GM12878 (cell line): ENCODE measurements at regions not wholly inside any gene's neighbourhood (a gene's known extent, or its start where the extent isn't known, plus 50 kb on each side); places are given as distances from the start of the nearest gene placed in this dataset.

Source experiments
- ATAC-seq: fragments of 200-7000 bp; cut with Tn5 transposase; 3 replicates; pipeline ENCODE4 v1.9.1; 2020; ENCODE audit warnings: mild to moderate bottlenecking, moderate library complexity
- BruUV-seq: library from RNA; stranded (reverse); fragments of 400-500 nt; replicated peaks from 2 replicates; lab custom pipeline; 2021; lab: Mats Ljungman, UMichigan
- CTCF ChIA-PET: fragments of 300-600 bp; sonication (Branson Sonifier 250); formaldehyde crosslinking; extraction: SDS; loops from one replicate; lab custom pipeline; 2021; ENCODE audit warnings: inconsistent platforms; lab: Yijun Ruan, JAX
- POLR2A ChIA-PET: fragments of 350-600 bp; formaldehyde crosslinking; extraction: SDS; loops from one replicate; lab custom pipeline; 2021; ENCODE audit warnings: inconsistent platforms; lab: Charles Lee
- RAD21 ChIA-PET: fragments of 300-600 bp; sonication (Branson Sonifier 250); formaldehyde crosslinking; loops from one replicate; lab custom pipeline; 2023; ENCODE audit warnings: antibody characterized with exemption; ENCODE audit not compliant: unreplicated experiment; lab: Charles Lee
- SMC1A ChIA-PET: fragments of 300-600 bp; sonication (Branson Sonifier 250); formaldehyde crosslinking; loops from one replicate; lab custom pipeline; 2023; ENCODE audit not compliant: unreplicated experiment, uncharacterized antibody; lab: Charles Lee
- DNase-seq: peaks from one replicate; pipeline ENCODE4 v3.0.0-alpha.2; 2011; ENCODE audit warnings: low read depth, low spot score
- FAIRE-seq: peaks from 3 replicates; lab custom pipeline; 2011; peaks lifted over from hg19 to GRCh38; lab: Jason Lieb, UNC
- H2AFZ ChIP-seq: 2 replicates; pipeline ENCODE4 v1.6.0; 2011; ENCODE audit warnings: low read depth, low read length, control low read depth; ENCODE audit not compliant: control insufficient read depth
- H3K27ac ChIP-seq: 2 replicates; pipeline ENCODE4 v1.5.1; 2011; ENCODE audit warnings: control low read depth; ENCODE audit not compliant: control insufficient read depth, insufficient read depth
- H3K27me3 ChIP-seq, 2 experiments: replicated peaks in 1 of 2; 2 replicates each; pipeline versions ENCODE4 v1.6.0 to v1.6.1; 2011; ENCODE audit warnings: low read length in 1 of 2; ENCODE audit not compliant: control insufficient read depth in 2 of 2, insufficient read depth in 2 of 2
- H3K36me3 ChIP-seq, 2 experiments: 2 replicates each; pipeline ENCODE4 v1.5.1; 2011; ENCODE audit warnings: low read length in 1 of 2; ENCODE audit not compliant: control insufficient read depth in 2 of 2, insufficient read depth in 2 of 2
- H3K4me1 ChIP-seq: 2 replicates; pipeline ENCODE4 v1.6.1; 2011; ENCODE audit warnings: mild to moderate bottlenecking, low read length, moderate library complexity, mixed read lengths; ENCODE audit not compliant: control insufficient read depth, insufficient read depth
- H3K4me2 ChIP-seq: 2 replicates; pipeline ENCODE4 v1.6.0; 2011; ENCODE audit warnings: control low read depth; ENCODE audit not compliant: control insufficient read depth, insufficient read depth
- H3K4me3 ChIP-seq: fragments of 200-600 bp; sonication (generic); 2 replicates; pipeline ENCODE4 v1.5.1; 2016
- H3K79me2 ChIP-seq: 2 replicates; pipeline ENCODE4 v1.6.0; 2011; ENCODE audit warnings: low read length; ENCODE audit not compliant: control insufficient read depth, insufficient read depth
- H3K9ac ChIP-seq: 2 replicates; pipeline ENCODE4 v1.8.0; 2011; ENCODE audit warnings: low read length, control low read depth, mixed read lengths; ENCODE audit not compliant: control insufficient read depth, insufficient read depth
- H3K9me3 ChIP-seq: replicated peaks from 3 replicates; pipeline ENCODE4 v1.5.1; 2011; ENCODE audit warnings: mild to moderate bottlenecking, low read length; ENCODE audit not compliant: control insufficient read depth, insufficient read depth
- H4K20me1 ChIP-seq: 2 replicates; pipeline ENCODE4 v1.6.0; 2011; ENCODE audit not compliant: control insufficient read depth, insufficient read depth
- BCL11A ChIP-seq: IDR thresholded peaks from 2 replicates; pipeline ENCODE4 v1.6.1; 2011; ENCODE audit warnings: low read depth, low read length
- CBX3 ChIP-seq: fragments of 200-600 bp; sonication (generic); IDR thresholded peaks from 2 replicates; pipeline ENCODE4 v1.6.1; 2016; ENCODE audit warnings: low read depth, borderline replicate concordance
- CREB1 ChIP-seq: IDR thresholded peaks from 2 replicates; pipeline ENCODE4 v1.6.1; 2012; ENCODE audit warnings: low read depth, mild to moderate bottlenecking, inconsistent platforms
- CTCF ChIP-seq, 3 experiments: IDR thresholded peaks in 2 of 3; conservative IDR thresholded peaks in 1 of 3; 2 replicates each; pipeline ENCODE4 v1.5.1; 2011; ENCODE audit warnings: low read depth in 3 of 3, low read length in 3 of 3, mild to moderate bottlenecking in 3 of 3, control low read depth in 2 of 3, moderate library complexity in 2 of 3, inconsistent platforms in 1 of 3, mixed read lengths in 1 of 3; ENCODE audit not compliant: control insufficient read depth in 2 of 3, insufficient read depth in 1 of 3; ENCODE audit errors: extremely low read depth in 1 of 3
- JUNB ChIP-seq: IDR thresholded peaks from 2 replicates; pipeline ENCODE4 v1.6.1; 2016; ENCODE audit warnings: antibody characterized with exemption, mild to moderate bottlenecking
- NBN ChIP-seq: fragments of 450-650 bp; IDR thresholded peaks from 2 replicates; pipeline ENCODE4 v1.6.1; 2016
- NRF1 ChIP-seq: conservative IDR thresholded peaks from 2 replicates; pipeline ENCODE4 v1.6.1; 2011; ENCODE audit warnings: mild to moderate bottlenecking, low read depth, low read length, improper control_type of control experiment
- PAX8 ChIP-seq: fragments of 450-650 bp; IDR thresholded peaks from 2 replicates; pipeline ENCODE4 v1.6.1; 2017; ENCODE audit warnings: mild to moderate bottlenecking, moderate library complexity
- POLR2A ChIP-seq: IDR thresholded peaks from 2 replicates; pipeline ENCODE4 v1.6.1; 2011; ENCODE audit warnings: low read depth, mild to moderate bottlenecking, low read length
- TARDBP ChIP-seq: IDR thresholded peaks from 2 replicates; pipeline ENCODE4 v1.6.1; 2016; ENCODE audit warnings: borderline replicate concordance
- TBL1XR1 ChIP-seq: IDR thresholded peaks from 2 replicates; pipeline ENCODE4 v1.6.1; 2012; ENCODE audit warnings: low read depth, low read length, improper control_type of control experiment
- TCF12 ChIP-seq: IDR thresholded peaks from 2 replicates; pipeline ENCODE4 v1.6.1; 2011; ENCODE audit warnings: low read depth, mild to moderate bottlenecking, low read length
- ZNF274 ChIP-seq: IDR thresholded peaks from one replicate; pipeline ENCODE4 v1.8.0; 2011; ENCODE audit not compliant: insufficient read length, insufficient read depth
- WGBS: methylation state at CpG from one replicate; pipeline ENCODE4 v1.1.6; 2016; ENCODE audit warnings: low lambda C conversion rate; ENCODE audit not compliant: insufficient replicate concordance, insufficient coverage; ENCODE audit errors: missing lambda C conversion rate; 5-methylcytosine and 5-hydroxymethylcytosine counted together
- in situ Hi-C: fragments of 300-500 bp; cut with MboI; formaldehyde crosslinking; loops from 9 replicates; pipeline ENCODE4 v1.14.3; 2018; ENCODE audit warnings: mixed read lengths
- intact Hi-C: fragments of 100-400 bp; cut with micrococcal nuclease; formaldehyde crosslinking; loops from one replicate; pipeline ENCODE4 v1.14.2; 2022; ENCODE audit not compliant: unreplicated experiment
- TF ChIP-seq, protein P1 (sequence below): fragments of 450-650 bp; IDR thresholded peaks from 2 replicates; pipeline ENCODE4 v1.6.1; 2017; ENCODE audit warnings: mild to moderate bottlenecking
- TF ChIP-seq, protein P2 (sequence below): fragments of 450-650 bp; IDR thresholded peaks from 2 replicates; pipeline ENCODE4 v1.6.1; 2017; ENCODE audit warnings: low read depth, mild to moderate bottlenecking, moderate library complexity
- TF ChIP-seq, protein P3 (sequence below): IDR thresholded peaks from 2 replicates; pipeline ENCODE4 v1.6.1; 2011; ENCODE audit warnings: borderline replicate concordance, low read depth, mild to moderate bottlenecking, moderate library complexity, mixed read lengths, low read length; ENCODE audit not compliant: insufficient read depth; ENCODE audit errors: extremely low read length

- ChIA-PET POLR2A (no interaction called here), CTCF (no interaction called here), SMC1A (no interaction called here), RAD21 (no interaction called here)
- Histone ChIP-seq H2AFZ (no peak overlapping the region), H3K9me3 (no peaks in the 10 kb centered on the region), H3K4me2 (no peak overlapping the region), H3K4me1 (no peaks in the 10 kb centered on the region), H3K79me2 (no peaks in the 10 kb centered on the region), H4K20me1 (no peaks in the 10 kb centered on the region), H3K9ac (no peak overlapping the region), H3K4me3 (no peak overlapping the region), H3K27me3 (no peaks in the 10 kb centered on the region), H3K27ac (no peak overlapping the region), H3K36me3 (no peaks in the 10 kb centered on the region)
- in situ Hi-C loops = no loop called here
- no peak for DNase-seq
- no peak for ATAC-seq
- no TSS peak for BruUV-seq
- 79% methylated on average over 2 of the region's 2 CpGs for WGBS
- no peak for FAIRE-seq
- intact Hi-C loops = no loop called here
- TF ChIP-seq TCF12 (no peak), NBN (no peak), ZNF274 (no peak), NRF1 (no peak), TBL1XR1 (no peak), TARDBP (no peak), CTCF (IDR thresholded peaks at IDR 0.05 in 2 of 3, conservative IDR thresholded peaks at IDR 0.05 in 1 of 3; ENCODE audit: control insufficient read depth in 2 of 3, extremely low read depth in 1 of 3, insufficient read depth in 1 of 3, low read depth in 3 of 3, low read length in 3 of 3) (no peak), BCL11A (no peak), PAX8 (no peak), POLR2A (no peak), CREB1 (no peak), CBX3 (no peak), JUNB (no peak)
- TF ChIP-seq, protein P1, sequence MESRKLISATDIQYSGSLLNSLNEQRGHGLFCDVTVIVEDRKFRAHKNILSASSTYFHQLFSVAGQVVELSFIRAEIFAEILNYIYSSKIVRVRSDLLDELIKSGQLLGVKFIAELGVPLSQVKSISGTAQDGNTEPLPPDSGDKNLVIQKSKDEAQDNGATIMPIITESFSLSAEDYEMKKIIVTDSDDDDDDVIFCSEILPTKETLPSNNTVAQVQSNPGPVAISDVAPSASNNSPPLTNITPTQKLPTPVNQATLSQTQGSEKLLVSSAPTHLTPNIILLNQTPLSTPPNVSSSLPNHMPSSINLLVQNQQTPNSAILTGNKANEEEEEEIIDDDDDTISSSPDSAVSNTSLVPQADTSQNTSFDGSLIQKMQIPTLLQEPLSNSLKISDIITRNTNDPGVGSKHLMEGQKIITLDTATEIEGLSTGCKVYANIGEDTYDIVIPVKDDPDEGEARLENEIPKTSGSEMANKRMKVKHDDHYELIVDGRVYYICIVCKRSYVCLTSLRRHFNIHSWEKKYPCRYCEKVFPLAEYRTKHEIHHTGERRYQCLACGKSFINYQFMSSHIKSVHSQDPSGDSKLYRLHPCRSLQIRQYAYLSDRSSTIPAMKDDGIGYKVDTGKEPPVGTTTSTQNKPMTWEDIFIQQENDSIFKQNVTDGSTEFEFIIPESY = no peak
- TF ChIP-seq, protein P2, sequence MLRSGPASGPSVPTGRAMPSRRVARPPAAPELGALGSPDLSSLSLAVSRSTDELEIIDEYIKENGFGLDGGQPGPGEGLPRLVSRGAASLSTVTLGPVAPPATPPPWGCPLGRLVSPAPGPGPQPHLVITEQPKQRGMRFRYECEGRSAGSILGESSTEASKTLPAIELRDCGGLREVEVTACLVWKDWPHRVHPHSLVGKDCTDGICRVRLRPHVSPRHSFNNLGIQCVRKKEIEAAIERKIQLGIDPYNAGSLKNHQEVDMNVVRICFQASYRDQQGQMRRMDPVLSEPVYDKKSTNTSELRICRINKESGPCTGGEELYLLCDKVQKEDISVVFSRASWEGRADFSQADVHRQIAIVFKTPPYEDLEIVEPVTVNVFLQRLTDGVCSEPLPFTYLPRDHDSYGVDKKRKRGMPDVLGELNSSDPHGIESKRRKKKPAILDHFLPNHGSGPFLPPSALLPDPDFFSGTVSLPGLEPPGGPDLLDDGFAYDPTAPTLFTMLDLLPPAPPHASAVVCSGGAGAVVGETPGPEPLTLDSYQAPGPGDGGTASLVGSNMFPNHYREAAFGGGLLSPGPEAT = no peak
- TF ChIP-seq, protein P3, sequence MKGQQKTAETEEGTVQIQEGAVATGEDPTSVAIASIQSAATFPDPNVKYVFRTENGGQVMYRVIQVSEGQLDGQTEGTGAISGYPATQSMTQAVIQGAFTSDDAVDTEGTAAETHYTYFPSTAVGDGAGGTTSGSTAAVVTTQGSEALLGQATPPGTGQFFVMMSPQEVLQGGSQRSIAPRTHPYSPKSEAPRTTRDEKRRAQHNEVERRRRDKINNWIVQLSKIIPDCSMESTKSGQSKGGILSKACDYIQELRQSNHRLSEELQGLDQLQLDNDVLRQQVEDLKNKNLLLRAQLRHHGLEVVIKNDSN = no peak
These were observed 140.1 kb upstream of the TTC29 start for GRCh38 chr4:147085781-147086180.
